A172 (cell line): ENCODE measurements at regions not wholly inside any gene's neighbourhood (a gene's known extent, or its start where the extent isn't known, plus 50 kb on each side); places are given as distances from the start of the nearest gene placed in this dataset.
A peak's percentile ranks its signal among the peaks of the same experiment; 100 is the strongest.

Experiments
- DNase-seq: peaks from one replicate; pipeline ENCODE4 v3.0.0-alpha.2; 2015; ENCODE audit warnings: low spot score

DNA sequence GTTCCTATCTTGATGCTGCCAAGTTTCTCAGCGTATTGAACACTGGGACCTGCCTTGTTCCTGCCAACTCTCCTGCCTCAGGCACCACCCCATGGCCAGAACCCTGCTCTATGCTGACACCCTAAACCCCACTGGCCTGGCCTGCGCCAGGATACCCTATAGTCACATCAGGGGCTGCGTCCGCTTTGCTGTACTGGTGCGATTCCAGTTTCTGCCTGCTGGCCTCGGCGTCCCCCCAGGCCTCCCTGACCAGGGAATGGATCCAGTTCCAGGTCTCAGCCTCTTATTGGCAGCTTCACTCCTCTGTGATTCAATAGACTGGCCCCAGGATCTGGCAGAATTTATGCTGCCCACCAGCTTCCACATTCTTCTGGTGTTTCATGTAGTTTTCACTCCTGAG is 55.0 kb downstream of the GPR6 start:
- no peak for DNase-seq

DNA sequence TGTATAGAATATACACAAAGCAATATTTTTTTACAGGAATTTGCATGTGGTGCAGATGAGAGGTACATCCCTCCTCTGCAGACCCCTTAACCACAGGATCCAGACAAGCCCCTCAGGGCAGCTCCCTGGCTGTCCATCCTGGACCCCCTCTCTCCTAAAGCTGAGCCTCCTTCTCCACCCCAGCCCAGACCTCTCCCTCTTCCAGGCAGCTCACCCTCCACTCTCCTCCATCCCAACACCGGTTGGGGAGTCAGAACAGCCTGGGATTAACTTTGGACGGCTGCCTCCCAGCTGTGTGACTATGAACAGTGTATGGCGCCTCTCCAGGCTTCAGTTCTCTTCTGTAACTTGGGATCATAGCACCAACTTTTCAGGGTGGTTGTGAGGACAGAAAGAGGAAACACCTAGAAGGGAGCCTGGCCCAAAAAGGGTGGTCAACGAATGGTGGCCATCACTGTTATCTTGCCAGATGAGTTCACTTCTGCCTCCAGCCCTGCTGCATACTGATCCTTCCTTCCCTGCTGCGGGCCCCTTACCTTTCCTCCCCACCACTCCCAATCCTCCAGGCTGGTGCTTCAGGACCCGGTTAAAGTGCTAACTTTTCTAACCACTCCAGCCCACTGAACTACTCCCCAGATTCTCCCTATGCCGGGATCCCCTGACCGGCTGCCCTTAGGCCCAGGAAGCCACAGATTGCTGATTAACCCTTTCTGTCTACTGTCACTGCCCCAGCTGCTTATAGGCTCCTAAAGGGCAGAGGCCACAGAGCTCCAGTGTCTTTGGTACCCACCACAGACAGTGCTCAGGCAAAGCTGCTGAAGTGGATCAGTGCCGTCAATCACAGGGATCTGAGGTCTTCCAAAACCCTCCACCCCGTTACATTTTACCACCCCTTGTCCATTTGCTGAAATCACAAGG is 55.9 kb downstream of the GPR6 start:
- no peak for DNase-seq

DNA sequence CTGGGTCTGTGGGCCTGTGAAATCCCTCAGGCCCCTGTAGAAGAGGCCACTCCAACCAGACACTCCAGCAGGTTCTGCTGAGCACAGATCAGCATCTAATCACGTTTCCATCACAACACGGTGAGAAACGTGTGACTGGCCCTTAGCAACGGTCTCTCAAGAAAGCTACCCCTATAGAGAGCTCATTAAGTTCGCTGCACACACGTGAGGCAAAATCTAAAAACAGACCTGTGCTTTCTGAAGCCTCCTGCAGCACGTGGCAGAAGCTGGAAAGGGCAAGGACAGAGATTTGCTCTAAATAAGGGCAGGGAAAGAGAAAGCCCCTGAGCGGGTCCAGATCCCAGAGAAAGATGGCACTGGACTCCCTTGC is 56.5 kb downstream of the GPR6 start:
- no peak for DNase-seq

DNA sequence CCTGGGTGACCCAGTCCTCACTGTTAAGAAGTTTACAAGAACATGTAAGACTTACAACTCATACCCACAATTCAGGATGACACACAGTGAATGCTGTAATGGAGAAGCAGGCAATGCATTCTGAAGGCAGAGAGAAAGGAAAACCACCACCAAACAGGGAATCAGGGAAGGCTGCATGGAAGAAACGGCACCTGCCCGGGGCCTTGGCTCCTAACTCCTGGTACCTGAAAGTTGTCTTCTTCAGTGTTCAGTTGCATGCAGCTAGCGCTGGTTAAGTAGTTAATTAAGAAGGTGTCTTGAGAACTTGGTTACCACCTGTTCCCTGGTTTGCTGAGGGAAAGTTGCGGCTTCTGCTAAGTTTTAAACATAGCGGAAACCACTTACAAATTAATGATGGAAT is 57.2 kb downstream of the GPR6 start:
- DNase-seq, result no peak

DNA sequence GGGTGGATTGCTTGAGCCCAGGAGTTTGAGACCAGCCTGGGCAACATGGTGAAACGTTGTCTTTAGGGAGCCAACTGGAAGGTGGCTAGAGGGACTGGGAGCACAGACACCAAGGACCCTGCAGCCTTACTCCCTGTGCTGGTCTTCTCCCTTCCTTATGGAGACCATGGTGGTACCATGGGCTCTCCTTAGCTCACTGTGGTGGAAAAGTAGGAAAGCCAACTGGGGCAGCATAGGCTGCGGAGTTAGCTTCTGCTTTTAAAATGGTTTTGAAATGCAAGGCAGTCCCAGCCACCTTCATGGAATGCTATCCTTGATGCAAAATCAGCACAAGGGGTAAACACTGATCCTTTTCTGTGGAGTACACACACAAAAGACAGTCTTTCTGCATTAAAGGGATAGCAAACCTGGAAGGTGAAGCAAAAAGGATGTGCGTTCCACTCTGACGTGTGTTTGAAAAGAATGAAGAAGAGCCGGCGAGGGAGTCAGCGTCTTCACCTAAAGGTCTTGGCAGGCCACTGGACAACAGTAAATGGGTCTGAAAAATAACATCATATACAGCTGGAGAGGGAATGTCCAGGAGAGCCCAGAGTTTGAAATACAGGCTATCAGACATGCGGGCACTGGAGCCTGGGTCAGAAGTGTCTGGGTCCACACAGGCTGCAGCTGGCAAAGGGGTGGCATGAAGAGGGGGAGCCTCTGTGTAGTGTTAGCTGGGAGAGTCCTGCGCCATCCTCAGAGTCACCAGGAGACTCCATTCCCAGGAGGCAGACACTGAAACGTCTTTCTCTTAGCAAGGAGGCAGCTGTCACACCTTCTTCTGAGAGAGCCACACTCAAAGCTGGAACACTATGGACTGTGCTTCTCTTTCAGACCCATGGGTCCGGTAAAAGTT is 58.5 kb downstream of the GPR6 start:
- no peak for DNase-seq

DNA sequence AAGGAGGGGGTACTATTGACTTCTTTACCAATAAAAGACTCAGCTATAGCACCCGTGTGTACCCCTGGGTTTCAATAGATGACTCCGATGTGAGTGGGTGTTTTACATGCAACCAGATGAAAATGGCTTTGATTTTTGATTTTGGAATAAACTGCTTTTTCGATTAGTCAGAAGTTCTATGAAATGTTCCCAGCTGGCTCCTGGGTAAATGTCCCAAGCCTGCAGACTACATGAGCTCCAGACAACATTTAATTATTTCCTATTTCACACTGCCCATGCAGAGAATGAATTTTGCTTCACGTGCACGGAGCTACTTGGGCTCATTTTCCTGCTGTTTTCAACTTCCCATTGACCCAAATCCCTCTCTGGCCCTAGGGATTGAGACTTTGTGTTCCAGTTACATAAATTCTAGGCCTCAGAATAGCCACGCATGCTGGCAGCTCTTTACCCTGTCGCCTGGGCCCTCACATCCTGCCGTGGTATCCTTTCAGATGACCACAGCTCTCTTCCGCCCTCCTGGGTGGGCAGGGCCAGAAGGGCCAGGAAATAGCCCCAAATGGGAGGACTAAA is 59.7 kb downstream of the GPR6 start:
- no peak for DNase-seq

DNA sequence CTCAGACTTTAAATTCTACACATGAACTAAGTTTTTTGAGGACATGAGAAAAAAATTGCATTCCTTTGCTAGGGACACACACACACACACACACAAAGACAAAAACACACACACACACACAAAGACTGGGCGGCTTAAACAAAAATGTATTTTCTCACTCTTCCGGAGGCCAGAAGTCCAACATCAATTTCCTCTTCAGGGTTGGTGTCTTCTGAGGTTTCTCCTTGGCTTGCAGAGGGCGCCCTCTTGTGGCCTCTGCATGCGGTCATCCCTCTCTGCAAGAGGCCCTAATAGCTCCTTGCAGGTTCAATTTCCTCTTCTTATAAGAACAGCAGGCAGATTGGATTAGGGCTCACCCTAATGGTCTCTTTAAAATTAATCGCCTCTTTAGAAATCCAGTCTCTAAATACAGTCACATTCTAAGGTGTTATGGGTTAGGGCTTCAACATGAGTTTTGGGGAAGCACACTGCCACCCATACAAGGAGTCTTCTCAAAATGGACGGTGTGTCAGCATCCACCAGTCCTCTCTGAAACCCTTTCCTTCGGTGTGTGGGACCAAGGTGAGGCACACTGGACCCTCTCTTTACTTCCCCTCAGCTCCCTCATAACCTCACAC is 61.4 kb downstream of the GPR6 start:
- DNase-seq, result peak; percentile 77

DNA sequence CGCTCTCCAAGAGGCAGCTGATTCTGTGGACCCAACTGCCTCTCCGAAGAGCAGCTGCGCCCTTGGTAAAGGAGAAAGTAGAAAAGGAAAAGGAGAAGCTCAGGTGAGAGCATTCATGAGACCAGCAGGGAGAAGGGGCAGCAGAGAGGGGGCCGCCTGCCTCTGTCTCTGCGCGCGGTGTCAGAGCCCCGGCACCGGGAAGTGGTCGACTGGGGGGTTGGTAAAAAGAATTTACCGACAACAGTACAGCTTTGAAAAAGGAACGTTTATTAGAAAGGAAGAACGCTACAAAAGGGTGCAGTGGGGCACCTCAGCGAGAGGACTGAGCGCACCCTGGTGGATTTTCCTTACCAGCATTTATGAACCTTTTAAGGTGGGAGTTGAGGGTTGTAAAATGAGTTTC is 61.9 kb downstream of the GPR6 start:
- no peak for DNase-seq

DNA sequence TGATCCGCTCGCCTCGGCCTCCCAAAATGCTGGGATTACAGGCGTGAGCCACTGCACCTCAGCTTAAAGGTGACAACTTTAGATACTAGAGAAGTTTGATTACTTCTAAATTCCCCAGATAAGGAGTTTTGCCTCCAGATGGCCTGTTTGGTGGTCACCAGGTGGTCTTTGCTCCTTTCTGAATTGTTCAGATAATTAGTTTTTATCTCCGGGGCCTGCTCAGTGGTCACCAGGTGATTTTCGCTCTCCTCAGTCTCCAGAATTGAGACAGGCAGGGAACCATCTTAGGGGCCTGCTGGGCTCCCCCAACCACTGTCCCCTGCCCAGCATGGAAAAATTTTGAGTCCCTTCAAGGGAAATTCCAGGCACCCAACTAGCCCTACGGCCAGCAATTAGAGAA is 62.6 kb downstream of the GPR6 start:
- no peak for DNase-seq

DNA sequence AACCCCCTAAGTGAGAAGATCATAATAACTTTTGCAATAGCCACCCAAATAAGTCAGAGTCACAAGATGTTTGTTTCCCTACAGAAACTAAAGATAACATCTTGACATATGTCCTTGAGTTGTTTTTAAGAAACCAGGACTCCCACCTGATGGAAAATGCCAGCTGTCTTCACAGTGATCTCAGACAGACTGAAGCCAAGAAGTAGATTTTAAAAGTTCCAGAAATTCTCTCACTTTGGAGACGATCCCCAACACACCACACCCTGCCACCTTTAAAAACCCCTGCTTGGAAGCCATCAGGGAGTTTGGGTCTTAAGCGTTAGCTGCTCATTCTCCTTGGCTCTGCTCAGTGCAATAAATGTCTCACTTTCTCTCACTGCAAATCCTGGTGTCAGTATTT is 63.0 kb downstream of the GPR6 start:
- DNase-seq, result no peak

DNA sequence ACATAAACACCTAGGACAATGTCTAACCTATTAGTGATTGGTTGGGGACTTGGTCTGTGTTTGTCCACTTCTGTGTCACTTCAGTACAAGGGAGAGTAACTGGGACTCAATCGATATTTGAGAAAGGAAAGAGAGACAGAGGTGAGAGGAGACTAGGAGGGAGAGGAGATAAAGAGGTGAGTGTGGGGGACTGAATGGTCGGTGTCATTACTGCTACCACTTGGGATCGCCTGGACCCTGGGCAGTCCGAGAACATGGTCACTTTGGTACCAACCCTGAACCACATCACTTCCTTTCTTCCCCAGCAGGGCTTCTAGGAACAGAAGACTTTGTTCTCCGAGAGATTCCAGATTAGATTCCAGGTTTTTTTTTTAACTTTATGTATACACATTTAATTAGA is 63.7 kb downstream of the GPR6 start:
- DNase-seq, result no peak

DNA sequence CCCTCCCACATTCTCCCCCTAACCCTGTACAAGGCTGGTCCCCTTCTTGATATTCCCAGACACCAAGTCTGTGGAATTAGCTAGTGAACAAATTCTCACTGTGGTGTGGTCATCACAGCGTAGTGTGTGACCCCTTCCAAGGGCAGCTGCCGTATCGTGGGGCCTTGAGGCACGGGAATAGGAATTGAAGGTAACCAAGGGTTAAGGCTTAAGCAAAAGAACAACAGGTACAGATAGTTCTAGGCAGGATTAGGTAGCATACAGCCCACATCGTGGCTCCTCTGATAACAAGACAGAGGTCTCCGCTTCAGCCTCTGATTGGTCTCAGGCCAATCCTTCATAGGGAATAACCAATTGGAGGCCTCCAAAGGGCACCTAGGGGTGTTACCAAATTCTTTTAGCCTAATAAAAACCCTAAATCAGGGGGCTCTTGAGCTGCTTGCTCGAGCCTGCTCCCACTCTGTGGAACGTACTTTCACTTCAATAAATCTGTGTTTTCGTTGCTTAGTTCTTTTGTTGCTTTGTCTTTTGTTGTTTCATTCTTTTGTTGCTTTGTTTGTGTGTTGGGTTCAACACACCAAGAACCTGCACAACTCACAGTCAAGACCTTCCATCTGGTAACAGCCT is 64.7 kb downstream of the GPR6 start:
- no peak for DNase-seq

DNA sequence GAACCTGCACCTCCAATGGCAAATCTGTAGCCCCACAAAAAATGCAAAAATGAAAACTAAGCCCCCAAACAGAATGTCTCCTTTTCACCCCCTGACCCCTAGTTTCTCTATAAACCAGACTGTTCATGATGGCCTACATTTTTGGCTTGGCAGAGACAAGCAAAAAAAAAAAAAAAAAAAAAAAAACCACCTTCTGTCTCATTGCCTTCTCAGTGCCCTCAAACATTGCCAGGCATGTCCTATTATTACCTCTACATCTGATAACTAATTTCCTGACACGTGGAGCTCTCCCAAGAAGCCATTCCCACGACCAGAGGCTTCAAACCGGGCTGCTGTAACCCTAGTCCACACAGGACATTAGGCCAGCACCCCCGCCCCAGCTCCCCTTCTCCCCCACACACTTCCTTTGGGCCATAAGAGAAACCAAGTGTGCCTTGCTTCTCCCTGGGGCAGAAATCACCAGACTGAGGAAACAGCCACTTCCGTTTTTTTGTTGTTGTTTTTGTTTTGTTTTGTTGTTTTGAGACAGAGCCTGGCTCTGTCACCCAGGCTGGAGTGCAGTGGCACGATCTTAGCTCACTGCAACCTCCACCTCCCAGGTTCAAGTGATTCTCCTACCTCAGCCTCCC is 65.4 kb downstream of the GPR6 start:
- DNase-seq, result no peak

DNA sequence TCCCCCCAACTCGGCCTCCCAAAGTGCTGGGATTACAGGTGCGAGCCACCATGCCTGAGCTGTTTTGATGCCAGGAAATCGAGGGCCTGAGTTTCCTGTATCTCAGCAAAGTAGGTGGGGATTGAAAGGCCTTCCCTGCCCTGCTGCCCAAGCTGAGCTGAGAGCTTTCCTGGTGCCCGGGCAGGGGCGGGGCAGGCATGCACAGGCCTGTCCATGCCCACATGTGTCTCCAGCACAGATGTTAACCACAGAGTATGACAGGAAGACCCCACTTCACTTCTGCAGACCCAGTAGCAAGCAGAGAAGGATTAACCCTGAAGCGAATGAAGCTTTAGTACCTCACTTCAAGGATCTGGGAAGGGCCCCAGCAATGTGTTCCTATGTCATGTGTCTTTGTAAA is 66.0 kb downstream of the GPR6 start:
- no peak for DNase-seq

DNA sequence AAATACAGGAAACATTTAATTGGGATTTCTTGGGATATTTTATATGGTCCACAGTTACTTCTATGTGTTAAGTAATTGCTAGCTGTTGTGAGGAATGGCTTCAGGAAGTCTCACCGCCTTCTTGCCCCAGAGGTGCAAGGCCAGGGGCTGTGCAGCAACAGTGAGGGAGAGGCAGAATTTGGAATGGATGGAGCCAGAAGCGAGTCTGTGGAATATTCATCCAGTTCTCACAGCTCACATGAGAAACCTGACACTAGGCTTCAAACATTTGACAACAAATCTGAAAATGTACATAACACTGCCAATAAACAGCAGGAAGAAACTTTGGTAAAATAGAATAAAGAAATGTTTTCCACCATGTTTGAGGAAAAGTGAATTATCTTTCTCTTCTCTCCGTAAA is 66.5 kb downstream of the GPR6 start:
- no peak for DNase-seq

DNA sequence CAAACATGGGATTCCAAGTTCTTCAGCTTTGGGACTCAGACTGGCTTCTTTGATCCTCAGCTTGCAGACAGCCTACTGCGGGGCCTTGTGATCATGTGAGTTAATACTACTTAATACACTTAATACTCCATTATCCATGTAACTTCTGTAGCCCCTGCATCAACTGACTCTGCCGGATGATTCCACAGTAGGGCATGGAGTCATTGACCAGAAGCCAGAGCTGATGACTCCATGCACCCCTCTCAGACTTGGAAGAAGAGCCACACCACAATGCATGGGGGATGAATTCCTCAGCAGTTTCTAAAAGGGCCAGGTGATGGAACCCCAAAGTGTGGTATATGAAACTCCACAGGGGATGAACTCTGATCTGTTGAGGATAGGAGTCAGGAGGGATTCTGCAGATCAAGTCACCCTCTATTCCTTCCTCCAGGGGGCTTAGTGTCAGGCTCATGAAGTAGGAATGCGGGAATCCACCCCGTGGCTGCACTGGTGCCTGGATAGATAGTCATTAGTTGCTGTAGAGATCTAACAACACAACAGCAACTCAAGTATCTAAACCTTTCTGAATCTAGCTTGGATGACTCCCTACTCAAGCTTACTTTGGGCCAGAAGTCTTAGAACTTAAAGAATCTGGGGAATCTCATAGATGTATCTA is 70.2 kb downstream of the GPR6 start:
- no peak for DNase-seq

DNA sequence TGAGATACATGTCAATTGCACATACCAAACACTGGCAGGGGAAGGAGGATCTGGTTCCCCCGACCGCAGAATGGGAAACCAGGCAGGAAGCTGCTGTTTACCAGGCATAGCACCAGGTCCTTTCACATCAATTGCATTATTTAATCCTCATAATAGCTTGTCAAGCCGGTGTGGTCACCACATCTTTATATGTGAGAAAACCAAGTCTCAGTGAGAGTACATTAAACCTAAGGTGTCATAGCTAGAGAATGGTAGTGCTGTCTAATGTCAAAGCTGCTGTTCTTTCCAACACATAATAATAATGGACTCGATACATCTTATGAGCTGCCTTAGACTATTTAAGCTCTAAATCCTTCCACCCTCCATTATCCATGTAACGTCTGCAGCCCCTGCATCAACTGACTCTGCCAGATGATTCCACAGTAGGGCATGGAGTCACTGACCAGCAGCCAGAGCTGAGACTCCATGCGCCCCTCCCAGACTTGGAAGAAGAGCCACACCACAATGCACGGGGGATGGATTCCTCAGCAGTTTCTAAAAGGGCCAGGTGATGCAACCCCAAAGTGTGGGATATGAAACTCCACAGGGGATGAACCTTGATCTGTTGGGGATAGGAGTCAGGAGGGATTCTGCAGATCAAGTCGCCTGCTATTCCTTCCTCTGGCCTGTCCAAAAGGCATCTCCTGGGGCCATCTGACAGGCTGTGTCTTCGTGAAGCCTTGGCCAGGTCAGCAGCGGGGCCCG is 71.8 kb downstream of the GPR6 start:
- DNase-seq, result no peak
